ENCODE measurements at regions not wholly inside any gene's neighbourhood (a gene's known extent, or its start where the extent isn't known, plus 50 kb on each side); places are given as distances from the start of the nearest gene placed in this dataset.
"Not testable (repeated sequence)": the region's sequence is repeated elsewhere in the genome, so short reads cannot be mapped to it uniquely, and the experiment has no call there.

GRCh38 chrX:118261151-118261550, 84.8 kb upstream of the WDR44 start:
- no peak for DNase-seq

- DNase-seq, result no peak
Measured at GRCh38 chrX:118271775-118272174, 74.1 kb upstream of the WDR44 start.

GRCh38 chrX:118272242-118272641, 73.7 kb upstream of the WDR44 start:
- no peak for DNase-seq

- no peak for DNase-seq
Measured at GRCh38 chrX:118286066-118286762, 59.7 kb upstream of the WDR44 start.

- DNase-seq, result not testable (repeated sequence)
Measured at GRCh38 chrX:118295818-118296217, 50.1 kb upstream of the WDR44 start.

Data from hindlimb muscle (tissue), 1 donor.